ENCODE measurements at regions not wholly inside any gene's neighbourhood (a gene's known extent, or its start where the extent isn't known, plus 50 kb on each side); places are given as distances from the start of the nearest gene placed in this dataset.

DNA sequence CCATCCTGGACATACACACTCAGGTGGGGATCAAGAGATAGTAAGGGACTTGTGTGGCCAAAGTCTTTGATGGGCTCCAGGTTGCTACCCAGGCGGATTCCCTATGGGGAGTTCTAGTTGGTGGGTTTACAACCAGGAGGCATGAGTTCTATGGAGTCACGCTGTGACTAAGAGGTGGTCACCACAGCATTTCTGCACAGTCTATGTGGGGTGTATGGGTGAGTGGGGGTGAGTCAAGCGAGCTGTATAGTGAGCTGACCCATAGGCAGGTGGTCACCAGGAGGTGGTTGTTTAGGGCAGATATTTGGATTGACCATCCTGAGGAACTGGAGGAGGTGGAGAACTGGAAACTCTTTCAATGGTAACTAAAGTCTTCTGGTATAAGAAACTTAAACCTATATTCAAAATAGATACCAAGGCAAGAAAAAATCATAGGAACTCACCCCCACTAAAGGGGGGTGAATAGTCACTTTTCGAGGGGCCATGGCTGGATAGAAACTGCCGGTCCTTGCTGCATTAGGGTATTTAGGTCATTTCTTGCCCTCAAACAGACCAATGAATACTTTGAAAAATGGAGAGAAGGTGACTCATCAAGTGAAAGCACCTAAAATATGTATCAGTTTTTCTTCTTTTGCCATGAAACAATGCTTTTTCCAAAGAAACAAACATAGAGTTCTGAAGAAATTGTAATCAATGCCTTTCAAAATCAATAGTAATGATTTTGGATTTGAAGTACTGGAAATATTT, 84.3 kb upstream of the NRN1 start:
- no peak for TF ChIP-seq RARB (CRISPR knock-in tag; IDR thresholded peaks at IDR 0.05)
- TF ChIP-seq ZNF565 (CRISPR knock-in tag; conservative IDR thresholded peaks at IDR 0.05; ENCODE audit: low read depth): no peak
- TF ChIP-seq BACH2 (CRISPR knock-in tag; IDR thresholded peaks at IDR 0.05; ENCODE audit: borderline replicate concordance): no peak
- no peak for TF ChIP-seq ARNTL (CRISPR knock-in tag; IDR thresholded peaks at IDR 0.05; ENCODE audit: borderline replicate concordance, low read depth)
- TF ChIP-seq ZNF70 (CRISPR knock-in tag; IDR thresholded peaks at IDR 0.05): no peak
- TF ChIP-seq PATZ1 (CRISPR knock-in tag; IDR thresholded peaks at IDR 0.05; ENCODE audit: borderline replicate concordance): no peak
- TF ChIP-seq CSDC2 (CRISPR knock-in tag; IDR thresholded peaks at IDR 0.05): no peak
- TF ChIP-seq GLIS3 (CRISPR knock-in tag; IDR thresholded peaks at IDR 0.05): no peak
- no peak for TF ChIP-seq ZFP30 (CRISPR knock-in tag; IDR thresholded peaks at IDR 0.05)
- TF ChIP-seq, protein P1, sequence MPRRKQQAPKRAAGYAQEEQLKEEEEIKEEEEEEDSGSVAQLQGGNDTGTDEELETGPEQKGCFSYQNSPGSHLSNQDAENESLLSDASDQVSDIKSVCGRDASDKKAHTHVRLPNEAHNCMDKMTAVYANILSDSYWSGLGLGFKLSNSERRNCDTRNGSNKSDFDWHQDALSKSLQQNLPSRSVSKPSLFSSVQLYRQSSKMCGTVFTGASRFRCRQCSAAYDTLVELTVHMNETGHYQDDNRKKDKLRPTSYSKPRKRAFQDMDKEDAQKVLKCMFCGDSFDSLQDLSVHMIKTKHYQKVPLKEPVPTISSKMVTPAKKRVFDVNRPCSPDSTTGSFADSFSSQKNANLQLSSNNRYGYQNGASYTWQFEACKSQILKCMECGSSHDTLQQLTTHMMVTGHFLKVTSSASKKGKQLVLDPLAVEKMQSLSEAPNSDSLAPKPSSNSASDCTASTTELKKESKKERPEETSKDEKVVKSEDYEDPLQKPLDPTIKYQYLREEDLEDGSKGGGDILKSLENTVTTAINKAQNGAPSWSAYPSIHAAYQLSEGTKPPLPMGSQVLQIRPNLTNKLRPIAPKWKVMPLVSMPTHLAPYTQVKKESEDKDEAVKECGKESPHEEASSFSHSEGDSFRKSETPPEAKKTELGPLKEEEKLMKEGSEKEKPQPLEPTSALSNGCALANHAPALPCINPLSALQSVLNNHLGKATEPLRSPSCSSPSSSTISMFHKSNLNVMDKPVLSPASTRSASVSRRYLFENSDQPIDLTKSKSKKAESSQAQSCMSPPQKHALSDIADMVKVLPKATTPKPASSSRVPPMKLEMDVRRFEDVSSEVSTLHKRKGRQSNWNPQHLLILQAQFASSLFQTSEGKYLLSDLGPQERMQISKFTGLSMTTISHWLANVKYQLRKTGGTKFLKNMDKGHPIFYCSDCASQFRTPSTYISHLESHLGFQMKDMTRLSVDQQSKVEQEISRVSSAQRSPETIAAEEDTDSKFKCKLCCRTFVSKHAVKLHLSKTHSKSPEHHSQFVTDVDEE (CRISPR knock-in tag; IDR thresholded peaks at IDR 0.05): no peak
- no peak for TF ChIP-seq CREB5 (CRISPR knock-in tag; IDR thresholded peaks at IDR 0.05; ENCODE audit: low read depth)

Measured in SK-N-SH treated with all-trans-retinoic acid at 6 μM for 48 hours (cell line).